Stimulated activated CD4-positive, alpha-beta T cell treated with anti-CD3 and anti-CD28 coated beads, Interleukin-12 subunit alpha, Interleukin-12 subunit beta, amount 100 ng/mL, for 4 hours (primary cell): ENCODE measurements at regions not wholly inside any gene's neighbourhood (a gene's known extent, or its start where the extent isn't known, plus 50 kb on each side); places are given as distances from the start of the nearest gene placed in this dataset.

ENCODE experiments used
- DNase-seq: peaks from one replicate; pipeline ENCODE4 v3.0.0-alpha.2; 2020

DNA sequence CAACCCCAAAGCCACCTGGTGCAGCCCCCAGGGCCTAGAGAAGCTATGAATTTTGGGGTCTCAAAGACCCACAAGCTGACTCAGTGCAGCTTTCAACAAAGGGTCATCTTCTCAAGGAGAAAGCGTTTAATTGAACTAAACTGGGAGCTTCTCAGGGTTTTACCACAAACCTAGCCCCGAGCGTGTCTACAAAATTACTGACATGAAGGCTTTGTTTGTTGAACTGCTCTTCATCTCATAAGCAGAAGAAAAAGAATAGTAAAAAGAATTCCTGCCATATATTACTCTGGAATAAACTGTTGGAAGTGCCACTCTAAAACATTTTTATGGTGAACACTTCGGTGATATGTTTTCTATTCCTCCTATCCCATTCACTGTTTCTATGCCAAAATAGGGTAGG is 50.8 kb upstream of the INCENP start:
- no peak for DNase-seq

DNA sequence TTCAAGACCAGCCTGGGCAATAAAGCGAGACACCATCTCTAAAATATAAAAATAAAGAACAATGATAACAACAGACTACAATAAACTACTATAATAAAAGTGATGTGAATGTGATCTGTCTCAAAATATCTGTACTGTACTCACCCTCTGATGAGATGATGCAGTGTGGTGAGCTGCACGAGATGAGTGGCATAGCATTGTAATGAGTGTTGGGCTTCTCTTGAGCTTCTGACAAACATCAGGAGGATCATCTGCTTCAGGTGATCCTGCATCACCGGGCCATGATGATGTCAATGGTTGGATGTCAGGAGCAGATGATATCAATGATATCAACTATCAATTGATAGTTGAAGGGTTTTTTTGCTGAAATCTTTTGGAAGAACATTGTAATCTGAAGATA is 52.4 kb upstream of the INCENP start:
- DNase-seq = no peak

DNA sequence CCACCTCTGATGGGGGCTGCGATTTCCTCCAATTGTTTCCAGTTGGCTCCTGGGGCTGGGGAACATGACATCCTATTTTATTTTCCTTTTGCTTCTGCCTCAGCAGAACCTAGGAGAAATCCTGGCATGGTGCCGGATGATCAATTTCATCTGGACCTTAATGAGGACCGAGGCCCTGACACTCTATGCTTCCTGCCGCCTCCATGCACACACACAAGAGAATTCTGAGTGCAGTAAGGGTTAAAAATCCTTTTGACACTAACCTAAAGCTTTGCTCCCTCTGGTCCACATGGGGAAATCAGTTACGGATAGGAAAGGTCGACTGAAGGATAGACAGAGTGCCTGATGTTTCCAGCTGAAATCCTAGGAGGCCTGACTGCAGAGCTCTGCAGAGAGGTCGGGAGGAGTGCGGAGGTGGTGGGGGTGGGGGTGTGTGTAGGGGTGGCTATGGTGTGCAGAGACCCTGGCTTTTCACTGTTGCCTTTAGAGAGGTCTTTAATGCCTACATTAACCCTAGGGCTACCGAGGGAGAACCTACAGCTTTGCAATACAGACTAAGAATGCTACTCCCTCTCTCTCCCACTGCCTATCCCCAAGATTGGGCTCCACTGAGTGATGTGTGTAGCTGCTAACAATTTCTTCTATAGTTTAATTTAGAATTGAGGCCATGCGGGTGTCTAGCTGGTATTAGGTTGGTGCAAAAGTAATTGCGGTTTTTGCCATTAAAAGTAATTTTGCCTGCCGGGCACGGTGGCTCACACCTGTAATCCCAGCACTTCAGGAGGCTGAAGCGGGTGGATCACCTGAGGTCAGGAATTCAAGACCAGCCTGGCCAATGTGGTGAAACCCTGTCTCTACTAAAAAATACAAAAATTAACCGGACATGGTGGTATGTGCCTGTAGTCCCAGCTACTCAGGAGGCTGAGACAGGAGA is 53.6 kb upstream of the INCENP start:
- DNase-seq = no peak

DNA sequence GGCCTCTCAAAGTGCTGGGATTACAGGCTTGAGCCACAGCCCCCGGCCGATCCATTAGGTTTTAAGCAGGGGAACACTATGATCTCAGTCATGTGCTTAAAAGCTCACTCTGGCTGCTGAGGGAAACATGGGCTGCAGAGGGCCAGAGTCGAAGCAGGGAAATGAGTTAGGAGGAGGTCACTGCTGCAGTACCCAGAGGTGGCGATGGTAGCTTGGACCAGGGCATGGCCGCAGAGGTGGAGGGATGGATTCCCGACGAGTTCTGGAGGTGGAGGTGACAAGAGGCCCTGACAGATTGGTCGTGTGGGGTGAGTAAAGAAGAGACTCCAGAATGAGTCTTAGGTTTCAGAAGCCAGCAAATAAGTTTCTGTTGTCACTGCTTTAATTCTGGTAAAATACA is 54.4 kb upstream of the INCENP start:
- DNase-seq = no peak

DNA sequence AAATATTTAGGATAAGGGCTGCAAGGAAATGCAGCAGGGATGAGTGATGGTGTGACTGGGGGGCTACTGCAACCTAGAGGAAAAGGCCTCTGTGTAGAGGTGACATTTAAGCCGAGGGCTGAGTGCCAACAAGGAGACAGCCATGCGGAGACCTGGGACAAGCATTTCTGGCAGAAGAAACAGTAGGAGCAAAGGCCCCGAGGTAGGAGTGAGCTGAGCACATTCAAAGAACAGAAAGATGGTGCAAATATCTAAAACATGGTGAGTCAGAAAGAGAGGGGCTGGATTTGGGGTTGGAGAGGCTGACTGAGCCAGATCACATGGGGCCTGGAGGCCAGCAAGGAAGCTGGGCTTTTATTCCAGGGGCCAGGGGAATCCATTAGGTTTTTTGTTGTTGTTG is 55.1 kb upstream of the INCENP start:
- no peak for DNase-seq

DNA sequence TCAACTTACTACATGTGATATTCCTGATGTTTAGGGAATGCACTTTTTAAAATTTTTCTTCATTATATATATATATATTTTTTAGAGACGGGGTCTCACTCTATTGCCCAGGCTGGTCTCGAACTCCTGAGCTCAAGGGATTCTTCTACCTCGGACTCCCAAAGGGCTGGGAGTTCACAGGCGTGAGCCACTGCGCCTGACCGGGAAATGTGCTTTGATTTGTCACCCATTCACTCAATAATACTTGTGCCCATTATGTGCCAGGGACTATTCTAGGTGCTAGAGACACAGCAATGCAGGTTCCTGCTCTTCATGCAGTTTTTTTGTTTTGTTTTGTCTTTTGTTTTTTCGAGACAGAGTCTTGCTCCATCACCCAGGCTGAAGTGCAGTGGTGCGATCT is 56.1 kb upstream of the INCENP start:
- DNase-seq = no peak

DNA sequence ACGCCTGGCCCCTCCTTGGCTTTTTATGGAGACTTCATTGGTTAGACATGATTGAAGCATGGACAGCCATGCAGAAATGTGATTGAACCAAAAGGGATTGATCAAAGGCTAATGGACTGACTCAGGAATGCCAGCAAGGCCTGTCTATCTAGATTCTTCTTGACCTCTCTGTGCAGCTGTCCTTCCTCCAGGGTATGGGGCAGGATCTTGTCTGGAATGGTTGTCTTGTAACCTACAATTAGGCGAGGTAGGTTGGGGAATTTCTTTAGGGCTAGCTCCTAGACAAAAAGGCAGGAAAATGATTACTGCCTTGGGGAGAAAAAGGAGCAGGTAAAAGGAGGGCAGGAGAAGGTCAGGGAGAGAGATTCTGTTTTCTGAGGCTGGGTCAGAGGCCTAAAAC is 59.6 kb upstream of the INCENP start:
- DNase-seq = no peak

DNA sequence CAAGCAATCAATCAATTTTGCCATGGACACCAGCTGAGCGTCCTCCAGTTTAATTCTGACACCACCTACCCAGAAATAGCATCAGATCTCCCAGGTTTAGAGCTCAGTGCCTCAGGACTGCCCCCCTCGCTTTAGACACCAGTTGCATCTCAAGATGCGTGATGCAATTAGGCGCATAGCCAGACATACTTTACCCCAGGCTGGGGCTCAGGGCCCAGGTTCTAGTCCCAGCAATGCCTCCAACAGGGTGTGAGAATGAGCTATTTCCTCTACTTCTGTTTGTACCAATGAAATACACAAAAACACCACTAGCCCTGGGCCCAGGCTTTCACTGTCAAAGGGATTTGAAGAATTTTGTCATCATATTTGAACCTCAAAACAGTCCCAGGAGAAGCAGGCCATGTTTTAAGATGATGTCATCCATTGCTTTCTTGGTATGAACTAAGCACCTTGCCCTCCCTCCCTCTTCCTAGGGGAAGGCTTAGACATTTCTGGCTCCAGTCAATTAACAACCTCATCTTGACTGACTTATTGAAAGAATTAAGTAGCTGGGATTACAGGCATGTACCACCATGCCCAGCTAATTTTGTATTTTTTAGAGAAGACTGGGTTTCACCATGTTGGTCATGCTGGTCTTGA is 61.5 kb upstream of the INCENP start:
- no peak for DNase-seq

DNA sequence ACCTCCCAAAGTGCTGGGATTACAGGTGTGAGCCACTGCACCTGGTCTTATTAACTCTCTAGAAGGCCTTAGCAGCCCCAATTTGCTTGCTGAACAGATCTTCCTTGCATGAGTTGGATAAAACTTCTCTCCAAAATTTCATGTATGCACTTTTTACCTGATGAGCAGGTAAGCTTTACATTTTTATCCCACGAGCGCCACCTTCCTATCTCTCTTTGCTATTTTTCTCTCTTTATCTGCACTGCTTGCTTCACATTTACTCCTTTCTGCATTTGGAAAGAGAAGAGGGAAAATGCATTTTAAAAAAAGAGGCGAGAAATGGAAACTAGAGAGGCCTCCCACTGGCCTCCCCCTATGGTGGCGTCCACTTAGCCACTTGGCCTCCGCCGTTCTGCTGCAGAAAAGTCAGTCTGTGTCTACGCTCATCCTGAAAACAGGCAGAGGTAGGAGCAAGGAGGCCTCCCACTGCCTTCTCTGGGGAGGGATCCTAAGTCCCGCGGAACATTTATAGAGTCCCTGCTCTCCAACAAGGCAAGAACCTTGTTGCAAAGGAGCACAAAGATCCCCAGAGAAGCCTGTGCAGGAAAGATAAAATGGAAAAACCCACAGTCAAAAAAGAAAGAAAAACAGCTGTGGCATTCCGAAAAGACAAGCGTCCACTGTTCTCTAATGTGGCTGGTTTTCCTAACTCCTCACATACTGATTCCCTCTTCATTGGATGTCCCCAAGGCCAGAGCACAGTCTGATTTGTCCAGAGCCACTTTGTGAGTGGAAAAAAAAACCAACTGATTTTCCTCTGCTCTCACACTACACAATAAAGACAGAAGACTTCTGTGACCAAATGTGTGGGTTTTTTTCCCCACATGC is 62.2 kb upstream of the INCENP start:
- no peak for DNase-seq

DNA sequence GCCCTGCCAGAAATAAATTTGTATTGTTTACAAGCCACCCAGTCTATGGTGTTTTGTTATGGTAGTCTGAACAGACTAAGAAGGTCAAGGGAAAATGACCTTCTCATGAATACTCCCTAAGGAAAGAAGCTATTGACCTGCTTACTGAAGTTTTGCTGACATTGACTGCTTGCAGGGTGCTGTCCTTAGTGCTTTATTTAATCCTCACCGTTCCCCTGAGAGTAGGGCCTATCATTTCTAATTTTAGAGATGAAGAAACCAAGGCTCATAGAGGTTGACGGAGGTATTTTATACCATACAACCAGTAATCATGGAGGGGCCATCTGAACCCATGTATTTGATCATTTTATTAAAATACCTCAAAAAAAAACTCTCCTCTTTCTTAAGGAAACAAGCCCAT is 66.7 kb upstream of the INCENP start:
- no peak for DNase-seq

DNA sequence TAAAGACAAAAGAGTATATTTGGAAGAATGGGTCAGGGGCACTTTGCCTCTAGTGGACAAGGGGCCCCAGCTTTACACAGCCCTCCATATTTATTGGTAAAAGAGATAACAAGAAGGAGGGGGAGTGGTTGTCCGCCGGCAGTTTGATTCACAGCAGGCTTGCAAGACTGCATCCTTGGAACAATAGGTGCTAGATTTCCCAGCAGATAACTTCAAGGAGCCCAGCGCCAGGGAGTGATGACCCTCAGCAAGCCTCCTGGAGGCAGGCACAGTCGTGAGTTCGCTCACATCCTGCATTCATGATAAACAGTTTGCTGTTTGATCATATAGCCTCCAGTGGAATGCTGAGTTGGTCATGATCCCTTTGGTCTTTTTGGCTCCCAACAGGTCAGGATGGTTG is 67.8 kb upstream of the INCENP start:
- no peak for DNase-seq

DNA sequence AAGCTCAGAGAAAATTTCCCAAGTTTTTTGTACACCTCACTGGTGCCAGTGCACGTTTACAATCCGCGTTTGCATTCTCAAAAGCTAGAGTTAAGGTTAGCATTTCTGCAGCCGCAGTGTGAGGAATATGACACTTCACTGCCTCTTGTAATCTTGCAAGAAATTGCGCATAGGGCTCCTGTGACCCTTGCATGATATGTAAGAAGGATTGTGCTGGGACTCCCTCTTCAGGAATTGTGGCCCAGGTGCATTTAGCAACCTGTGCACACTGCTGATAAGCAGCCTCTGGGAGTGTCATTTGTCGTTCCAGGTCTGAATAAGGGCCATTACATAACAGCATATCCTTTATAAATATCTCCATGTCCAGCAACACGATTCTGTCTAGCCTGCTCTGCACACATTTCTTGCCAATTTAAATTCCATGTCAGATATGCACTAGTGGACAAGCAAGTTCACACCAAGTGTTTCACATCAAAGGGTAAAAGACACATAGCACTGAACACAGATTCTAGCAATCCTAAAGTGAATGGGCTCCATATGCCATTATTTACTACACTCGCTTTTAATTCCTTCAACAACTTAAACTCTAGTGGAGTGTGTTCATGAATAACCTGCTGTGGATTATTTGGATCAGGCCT is 69.2 kb upstream of the INCENP start:
- no peak for DNase-seq

DNA sequence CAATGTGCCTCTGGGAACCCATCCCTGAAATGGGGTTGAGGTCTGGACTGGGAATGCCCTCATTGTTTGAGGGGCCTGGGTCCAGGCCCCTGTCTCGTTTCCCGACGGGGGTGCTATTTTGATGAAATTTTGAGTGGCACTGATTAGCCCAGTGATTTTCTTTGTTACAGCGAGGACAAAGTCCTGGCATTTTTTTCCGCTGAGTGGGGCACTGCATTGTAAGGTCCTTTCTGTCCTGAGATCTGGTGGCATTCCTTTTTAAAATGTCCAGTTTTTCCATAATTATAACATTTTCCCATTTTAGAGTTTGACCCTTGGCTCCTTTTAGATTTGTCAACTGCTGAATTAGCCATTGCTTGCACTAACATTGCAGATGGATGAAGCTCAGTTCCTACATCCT is 69.7 kb upstream of the INCENP start:
- DNase-seq = no peak

DNA sequence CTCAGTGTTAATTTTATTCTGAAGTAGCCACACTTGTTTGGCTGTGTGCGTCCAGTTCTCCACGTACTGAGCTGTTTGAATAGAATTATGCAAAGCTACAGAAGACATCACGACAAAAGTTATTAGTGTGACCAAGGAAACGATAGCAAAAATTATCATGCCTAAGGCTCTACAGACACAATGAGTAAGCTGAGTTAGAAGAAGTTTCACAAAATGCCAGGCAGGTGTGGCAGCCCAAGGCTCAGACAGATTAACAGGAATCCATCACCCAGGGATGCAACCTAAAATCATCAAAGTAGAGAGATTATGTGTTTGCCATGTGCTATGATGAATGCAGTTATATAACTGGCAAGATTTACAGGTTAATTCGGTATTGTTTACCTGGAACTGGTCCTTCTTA is 73.1 kb upstream of the INCENP start:
- no peak for DNase-seq

DNA sequence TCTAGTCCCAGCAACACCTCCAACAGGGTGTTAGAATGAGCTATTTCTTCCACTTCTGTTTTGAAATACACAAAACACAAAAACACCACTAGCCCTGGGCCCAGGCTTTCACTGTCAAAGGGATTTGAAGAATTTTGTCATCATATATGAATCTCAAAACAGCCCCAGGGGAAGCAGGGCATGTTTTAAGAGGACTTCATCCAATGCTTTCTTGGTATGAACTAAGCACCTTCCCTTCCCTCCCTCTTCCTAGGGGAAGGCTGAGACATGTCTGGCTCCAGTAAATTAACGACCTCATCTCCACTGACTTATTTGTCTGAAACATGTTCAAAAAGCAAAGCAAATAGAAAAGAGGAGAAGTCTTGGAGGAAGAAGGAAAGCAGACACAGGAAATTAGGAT is 75.7 kb upstream of the INCENP start:
- DNase-seq = no peak

DNA sequence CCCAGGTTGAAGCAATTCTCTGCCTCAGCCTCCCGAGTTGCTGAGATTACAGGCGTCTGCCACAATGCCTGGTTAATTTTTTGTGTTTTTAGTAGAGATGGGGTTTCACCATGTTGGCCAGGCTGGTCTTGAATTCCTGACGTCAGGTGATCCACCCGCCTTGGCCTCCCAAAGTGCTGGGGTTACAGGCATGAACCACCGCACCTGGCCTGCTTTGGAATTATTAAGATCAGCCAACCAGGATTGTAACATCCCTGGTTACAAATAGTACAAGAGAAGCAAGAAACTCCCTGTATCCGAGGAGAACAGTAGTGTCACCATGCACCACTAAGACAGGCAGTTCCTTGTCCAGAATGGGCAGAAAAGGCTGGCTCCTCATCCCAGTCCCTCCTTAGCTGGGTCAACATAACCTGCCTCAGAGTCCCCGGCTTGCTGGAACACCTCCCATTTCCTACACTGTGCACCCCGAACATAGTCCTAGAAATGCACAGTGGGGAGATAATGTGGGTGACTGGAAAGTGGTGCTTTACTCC is 77.2 kb upstream of the INCENP start:
- no peak for DNase-seq

DNA sequence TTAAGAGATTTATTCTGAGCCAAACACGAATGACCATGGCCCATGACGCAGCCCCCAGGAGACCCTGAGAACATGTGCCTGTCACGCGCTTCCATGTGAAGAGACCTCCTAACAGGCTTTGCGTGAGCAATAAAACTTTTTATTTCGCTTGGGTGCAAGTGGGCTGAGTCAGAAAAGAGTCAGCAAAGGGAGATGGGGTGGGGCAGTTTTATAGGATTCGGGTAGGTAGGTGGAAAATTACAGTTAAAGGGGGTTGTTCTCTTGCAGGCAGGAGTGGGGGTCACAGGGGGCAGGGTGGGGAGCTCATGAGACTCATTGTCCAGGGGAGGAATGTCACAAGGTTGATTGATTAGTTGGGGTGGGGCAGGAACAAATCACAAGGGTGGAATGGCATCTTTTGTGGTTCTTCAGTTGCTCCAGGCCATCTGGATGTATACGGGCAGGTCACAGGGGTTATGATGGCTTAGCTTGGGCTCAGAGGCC is 77.2 kb upstream of the FTH1 start:
- no peak for DNase-seq

DNA sequence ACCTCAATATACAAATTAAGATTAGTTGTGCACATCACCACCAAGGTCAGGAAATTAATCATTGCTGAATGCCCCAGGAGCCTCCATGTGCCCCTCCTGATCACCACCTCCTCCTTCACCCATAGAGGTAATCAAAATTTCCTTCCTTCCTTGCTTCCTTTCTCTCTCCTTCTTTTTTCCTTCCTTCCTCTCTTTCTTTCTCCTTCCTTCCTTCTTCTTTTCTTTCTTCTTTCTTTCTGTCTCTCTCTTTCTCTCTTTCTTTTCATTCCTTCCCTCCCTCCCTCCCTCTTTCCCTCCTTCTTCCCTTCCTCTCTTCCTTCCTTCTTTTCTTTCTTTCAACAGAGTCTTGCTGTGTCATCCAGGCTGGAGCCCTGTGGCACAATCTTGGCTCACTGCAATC is 67.9 kb upstream of the FTH1 start:
- DNase-seq = no peak

DNA sequence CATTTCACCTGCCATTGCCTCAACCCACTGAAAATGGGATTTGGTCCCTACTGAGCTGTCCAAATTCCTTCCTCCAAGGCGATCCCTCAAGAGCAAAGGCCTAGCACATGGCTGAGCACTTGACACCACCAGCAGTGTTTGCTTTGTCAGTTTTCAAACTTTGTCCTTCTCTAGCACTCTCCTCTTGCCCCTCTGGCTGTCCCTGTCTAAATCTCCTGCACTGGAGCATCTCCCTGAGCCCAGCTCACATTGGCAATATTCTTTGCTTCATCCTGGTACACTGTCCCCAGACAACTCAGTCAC is 66.6 kb upstream of the FTH1 start:
- DNase-seq = no peak

DNA sequence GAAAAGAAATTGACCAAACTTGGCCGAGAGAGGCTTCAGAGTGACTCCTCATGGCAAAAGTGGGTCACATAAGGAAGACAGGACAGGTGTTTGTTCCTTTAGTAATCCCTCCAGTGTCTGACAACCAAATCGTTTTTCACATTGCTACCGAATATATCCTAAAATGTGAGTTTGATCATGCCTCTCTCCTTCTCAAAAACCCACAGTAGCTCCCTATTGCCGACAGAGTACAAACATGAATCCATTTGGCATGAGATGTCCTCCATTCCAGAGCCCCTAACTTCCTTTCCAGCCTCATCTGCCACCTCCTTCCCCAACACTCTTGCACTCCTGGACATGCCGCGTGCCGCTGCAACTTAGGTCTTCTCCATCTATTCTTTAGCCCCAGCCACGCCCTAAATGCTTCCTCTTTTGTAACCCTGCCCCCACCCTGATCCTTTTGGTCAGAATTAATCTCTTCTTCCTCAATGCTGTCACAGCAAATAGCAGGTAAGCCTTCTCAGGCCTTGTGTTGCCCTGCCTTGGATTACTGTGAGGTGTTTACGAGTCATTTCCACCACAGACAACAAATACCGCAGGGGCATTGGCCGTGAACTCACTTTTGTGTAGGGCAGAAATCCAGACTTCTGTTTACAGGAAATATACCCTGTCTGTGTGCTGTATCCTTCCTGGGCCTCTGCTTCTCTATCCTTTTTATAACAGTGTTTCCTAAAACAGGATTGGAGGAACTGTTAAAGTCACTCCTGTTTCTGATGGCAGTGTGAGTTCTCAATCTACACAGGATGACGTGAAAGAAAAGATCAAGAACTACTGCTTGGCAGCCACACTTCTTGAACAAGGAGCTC is 66.0 kb upstream of the FTH1 start:
- DNase-seq = no peak

DNA sequence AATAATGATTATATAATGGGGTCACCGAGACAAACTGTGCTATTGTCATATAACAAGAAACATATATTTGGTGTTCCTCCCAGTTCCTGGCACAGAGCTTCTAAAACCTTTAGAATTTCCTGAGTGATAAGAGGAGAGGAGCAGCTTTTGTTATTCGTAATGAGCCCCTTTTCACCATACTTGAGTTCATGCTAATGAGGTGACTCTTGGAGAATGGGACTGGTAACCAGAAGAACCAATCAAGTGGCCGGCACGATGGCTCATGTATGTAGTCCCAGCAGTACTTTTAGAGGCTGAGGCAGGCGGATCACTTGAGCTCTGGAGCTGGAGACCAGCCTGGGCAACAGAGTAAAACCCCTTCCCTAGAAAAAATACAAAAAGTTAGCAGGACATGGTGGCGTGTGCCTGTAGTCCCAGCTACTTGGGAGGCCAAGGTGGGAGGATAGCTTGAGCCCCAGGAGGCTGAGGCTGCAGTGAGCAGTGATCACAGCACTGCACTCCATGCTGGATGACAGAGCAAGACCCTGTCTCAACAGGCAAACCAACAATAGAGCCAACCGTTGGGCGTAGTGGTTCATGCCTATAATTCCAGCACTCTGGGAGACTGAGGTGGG is 62.7 kb upstream of the FTH1 start:
- DNase-seq = no peak
